Keratinocyte (primary cell): ENCODE measurements at regions not wholly inside any gene's neighbourhood (a gene's known extent, or its start where the extent isn't known, plus 50 kb on each side); places are given as distances from the start of the nearest gene placed in this dataset.

ENCODE experiments used
- DNase-seq: peaks from one replicate; pipeline ENCODE4 v3.0.0-alpha.2; 2011; ENCODE audit warnings: low read depth, missing footprints, low spot score
- FAIRE-seq: peaks from 2 replicates; lab custom pipeline; 2011; peaks lifted over from hg19 to GRCh38; lab: Jason Lieb, UNC
- H2AFZ ChIP-seq: 2 replicates; pipeline ENCODE4 v1.6.0; 2012; ENCODE audit warnings: low read length, control low read depth, inconsistent platforms; ENCODE audit not compliant: control insufficient read depth
- H3K27ac ChIP-seq: 2 replicates; pipeline ENCODE4 v1.5.1; 2011; ENCODE audit warnings: low read length; ENCODE audit not compliant: control insufficient read depth, insufficient read depth
- H3K27me3 ChIP-seq: 3 replicates; pipeline ENCODE4 v1.6.0; 2011; ENCODE audit warnings: low read length; ENCODE audit not compliant: control insufficient read depth, insufficient read depth; ENCODE audit errors: extremely low read depth
- H3K36me3 ChIP-seq, 2 experiments: 2 replicates in 1 of 2; 3 replicates in 1 of 2; pipeline ENCODE4 v1.5.1; 2011; ENCODE audit warnings: low read length in 2 of 2, mild to moderate bottlenecking in 1 of 2; ENCODE audit not compliant: control insufficient read depth in 2 of 2, insufficient read depth in 2 of 2; ENCODE audit errors: extremely low read depth in 1 of 2
- H3K4me1 ChIP-seq: 3 replicates; pipeline ENCODE4 v1.5.1; 2011; ENCODE audit warnings: low read length; ENCODE audit not compliant: control insufficient read depth, insufficient read depth; ENCODE audit errors: extremely low read depth
- H3K4me2 ChIP-seq: 3 replicates; pipeline ENCODE4 v1.6.0; 2011; ENCODE audit warnings: low read depth, low read length; ENCODE audit not compliant: control insufficient read depth, insufficient read depth; ENCODE audit errors: extremely low read depth
- H3K4me3 ChIP-seq, 3 experiments: fragments of 200-600 bp in 1 of 3; sonication (generic) in 1 of 3; 2 replicates in 2 of 3; 3 replicates in 1 of 3; pipeline ENCODE4 v1.5.1; 2011 to 2016; ENCODE audit warnings: low read length in 3 of 3, mild to moderate bottlenecking in 3 of 3, control low read depth in 2 of 3, inconsistent platforms in 1 of 3, low read depth in 1 of 3, mixed read lengths in 1 of 3, mixed run types in 1 of 3, moderate library complexity in 1 of 3; ENCODE audit not compliant: control insufficient read depth in 2 of 3, insufficient read depth in 2 of 3; ENCODE audit errors: extremely low read depth in 1 of 3
- H3K79me2 ChIP-seq: 2 replicates; pipeline ENCODE4 v1.6.0; 2012; ENCODE audit warnings: low read length; ENCODE audit not compliant: control insufficient read depth, insufficient read depth
- H3K9ac ChIP-seq: 3 replicates; pipeline ENCODE4 v1.6.0; 2011; ENCODE audit warnings: low read length; ENCODE audit not compliant: control insufficient read depth, insufficient read depth; ENCODE audit errors: extremely low read depth
- H3K9me1 ChIP-seq: 3 replicates; pipeline ENCODE4 v1.6.0; 2011; ENCODE audit warnings: low read length; ENCODE audit not compliant: control insufficient read depth, insufficient read depth; ENCODE audit errors: extremely low read depth
- H3K9me3 ChIP-seq: 2 replicates; pipeline ENCODE4 v1.5.1; 2012; ENCODE audit warnings: low read depth, low read length; ENCODE audit not compliant: control insufficient read depth
- H4K20me1 ChIP-seq: 3 replicates; pipeline ENCODE4 v1.6.0; 2011; ENCODE audit warnings: low read length; ENCODE audit not compliant: control insufficient read depth, insufficient read depth; ENCODE audit errors: extremely low read depth
- CTCF ChIP-seq, 3 experiments: IDR thresholded peaks in 1 of 3; conservative IDR thresholded peaks in 1 of 3; optimal IDR thresholded peaks in 1 of 3; 2 replicates in 2 of 3; 3 replicates in 1 of 3; pipeline versions ENCODE3 to v1.5.1; 2011; ENCODE audit warnings: low read length in 3 of 3, mild to moderate bottlenecking in 3 of 3, moderate library complexity in 2 of 3, control low read depth in 1 of 3, inconsistent platforms in 1 of 3; ENCODE audit not compliant: insufficient read depth in 2 of 3; ENCODE audit errors: extremely low read depth in 1 of 3
- EZH2 ChIP-seq: IDR thresholded peaks from one replicate; pipeline ENCODE4 v1.6.1; 2012; ENCODE audit warnings: inconsistent platforms, mild to moderate bottlenecking, low read length, moderate library complexity
- dilution Hi-C: fragments of 300-500 bp; cut with MboI; formaldehyde crosslinking; loops from one replicate; pipeline ENCODE4 v1.7.0; 2020; ENCODE audit warnings: low sequenced_read_pairs; ENCODE audit not compliant: extremely low pct_ligation_motif_present

GRCh38 chr6:54694928-54695532 lies 151.5 kb upstream of the FAM83B start:
- FAIRE-seq (no peak), DNase-seq (no peak)
- Histone ChIP-seq H2AFZ (no peak overlapping the region), H3K79me2 (no peaks in the 10 kb centered on the region), H3K9ac (no peak overlapping the region), H3K36me3 (no peaks in the 10 kb centered on the region), H3K4me2 (no peak overlapping the region), H3K9me1 (no peaks in the 10 kb centered on the region), H3K4me3 (no peak overlapping the region), H3K27me3 (no peaks in the 10 kb centered on the region), H3K9me3 (no peaks in the 10 kb centered on the region), H3K4me1 (peaks cover 22% of the 10 kb centered on the region), H4K20me1 (no peaks in the 10 kb centered on the region), H3K27ac (no peak overlapping the region)
- no peak for TF ChIP-seq CTCF (optimal IDR thresholded peaks at IDR 0.05 in 1 of 3, IDR thresholded peaks at IDR 0.05 in 1 of 3, conservative IDR thresholded peaks at IDR 0.05 in 1 of 3; ENCODE audit: extremely low read depth in 1 of 3, insufficient read depth in 2 of 3, low read length in 3 of 3)
- TF ChIP-seq EZH2, result no peak
- dilution Hi-C loops, result no loop called here

DNA sequence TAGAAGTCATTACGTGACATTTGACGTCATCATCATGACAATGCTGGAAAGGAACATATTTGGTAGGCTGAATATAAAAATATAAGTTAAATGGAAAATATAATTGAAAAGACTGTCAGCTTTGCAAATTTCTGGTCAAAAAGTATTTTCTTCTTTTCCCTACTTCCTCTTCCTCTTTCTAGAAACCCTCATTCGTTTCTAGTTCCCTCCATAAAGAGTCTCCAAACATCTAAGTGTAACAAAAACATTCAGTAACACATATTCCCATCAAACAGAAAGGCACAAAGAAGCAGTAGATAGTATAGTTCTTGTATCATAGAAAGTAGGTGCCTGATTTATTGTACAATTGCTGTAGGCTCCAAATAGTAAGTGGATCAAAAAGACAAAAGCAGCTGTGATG lies 150.8 kb upstream of the FAM83B start:
- peaks cover 29% of the 10 kb centered on the region for H3K4me1 ChIP-seq
- H3K27ac ChIP-seq, result no peak overlapping the region
- H3K9me3 ChIP-seq, result no peaks in the 10 kb centered on the region
- H4K20me1 ChIP-seq, result no peaks in the 10 kb centered on the region
- H3K4me2 ChIP-seq, result no peak overlapping the region
- no peaks in the 10 kb centered on the region for H3K9me1 ChIP-seq
- no peak for DNase-seq
- dilution Hi-C loops, result no loop called here
- no peak overlapping the region for H2AFZ ChIP-seq
- no peaks in the 10 kb centered on the region for H3K36me3 ChIP-seq
- FAIRE-seq, result no peak
- H3K4me3 ChIP-seq, result no peak overlapping the region
- H3K79me2 ChIP-seq, result no peaks in the 10 kb centered on the region
- no peaks in the 10 kb centered on the region for H3K27me3 ChIP-seq
- no peak overlapping the region for H3K9ac ChIP-seq
- TF ChIP-seq CTCF (optimal IDR thresholded peaks at IDR 0.05 in 1 of 3, IDR thresholded peaks at IDR 0.05 in 1 of 3, conservative IDR thresholded peaks at IDR 0.05 in 1 of 3; ENCODE audit: extremely low read depth in 1 of 3, insufficient read depth in 2 of 3, low read length in 3 of 3), result no peak
- no peak for TF ChIP-seq EZH2
